Gastrocnemius medialis (tissue), 4 donors: ENCODE measurements at regions not wholly inside any gene's neighbourhood (a gene's known extent, or its start where the extent isn't known, plus 50 kb on each side); places are given as distances from the start of the nearest gene placed in this dataset.

Experiments
- CTCF ChIP-seq, 5 experiments: fragments of 450-650 bp in 3 of 5; fragments of 200-600 bp in 2 of 5; sonication (generic) in 2 of 5; IDR thresholded peaks in 4 of 5; conservative IDR thresholded peaks in 1 of 5; 1 replicate in 4 of 5; 2 replicates in 1 of 5; pipeline ENCODE4 v1.5.1; 2016 to 2019; ENCODE audit warnings: antibody characterized with exemption in 5 of 5, mild to moderate bottlenecking in 3 of 5, moderate library complexity in 3 of 5
- POLR2A ChIP-seq, 2 donors: fragments of 450-650 bp; IDR thresholded peaks; one replicate each; pipeline ENCODE4 v1.6.1; 2017; ENCODE audit warnings: antibody characterized with exemption in 2 of 2, mild to moderate bottlenecking in 2 of 2, moderate library complexity in 2 of 2

GRCh38 chr17:73706428-73706827 lies 62.2 kb upstream of the SDK2 start:
- TF ChIP-seq CTCF (IDR thresholded peaks at IDR 0.05 in 4 of 5, conservative IDR thresholded peaks at IDR 0.05 in 1 of 5) (no peak), POLR2A (IDR thresholded peaks at IDR 0.05) (no peak)
